H9 (cell line): ENCODE measurements at regions not wholly inside any gene's neighbourhood (a gene's known extent, or its start where the extent isn't known, plus 50 kb on each side); places are given as distances from the start of the nearest gene placed in this dataset.
"Not testable (repeated sequence)": the region's sequence is repeated elsewhere in the genome, so short reads cannot be mapped to it uniquely, and the experiment has no call there.

Experiments used
- DNase-seq: peaks from one replicate; pipeline ENCODE4 v3.0.0-alpha.2; 2017
- H2AFZ ChIP-seq: one replicate; pipeline ENCODE4 v1.6.1; 2013; ENCODE audit warnings: mild to moderate bottlenecking, low read length, control low read depth, moderate library complexity
- H2AK5ac ChIP-seq: 2 replicates; pipeline ENCODE4 v1.6.1; 2013; ENCODE audit warnings: low read length, control low read depth, mixed read lengths; ENCODE audit not compliant: insufficient read length
- H2BK120ac ChIP-seq: one replicate; pipeline ENCODE4 v1.6.1; 2013; ENCODE audit warnings: low read depth, mild to moderate bottlenecking, low read length, control low read depth, inconsistent platforms; ENCODE audit not compliant: poor library complexity, severe bottlenecking
- H2BK12ac ChIP-seq: 2 replicates; pipeline ENCODE4 v1.6.1; 2013; ENCODE audit warnings: low read length, control low read depth, mixed read lengths, low read depth; ENCODE audit not compliant: insufficient read length
- H2BK15ac ChIP-seq: 2 replicates; pipeline ENCODE4 v1.6.1; 2013; ENCODE audit warnings: low read depth, low read length, control low read depth
- H2BK20ac ChIP-seq: one replicate; pipeline ENCODE4 v1.6.1; 2013; ENCODE audit warnings: low read depth, mild to moderate bottlenecking, low read length, control low read depth, inconsistent platforms; ENCODE audit not compliant: poor library complexity, severe bottlenecking
- H2BK5ac ChIP-seq: 2 replicates; pipeline ENCODE4 v1.6.1; 2013; ENCODE audit warnings: low read length, control low read depth, mixed read lengths; ENCODE audit not compliant: insufficient read length
- H3K14ac ChIP-seq: 2 replicates; pipeline ENCODE4 v1.6.1; 2013; ENCODE audit warnings: low read length, control low read depth; ENCODE audit not compliant: insufficient read depth
- H3K18ac ChIP-seq: 2 replicates; pipeline ENCODE4 v1.6.1; 2013; ENCODE audit warnings: low read depth, mild to moderate bottlenecking, mixed read lengths, low read length, control low read depth; ENCODE audit not compliant: insufficient read length
- H3K23ac ChIP-seq: 2 replicates; pipeline ENCODE4 v1.6.1; 2013; ENCODE audit warnings: low read length, control low read depth, mixed read lengths, low read depth; ENCODE audit not compliant: insufficient read length
- H3K23me2 ChIP-seq: 2 replicates; pipeline ENCODE4 v1.6.1; 2013; ENCODE audit warnings: low read depth, mild to moderate bottlenecking, mixed read lengths, low read length, control low read depth; ENCODE audit not compliant: insufficient read length, poor library complexity, severe bottlenecking
- H3K27ac ChIP-seq: 2 replicates; pipeline ENCODE4 v1.5.1; 2013; ENCODE audit warnings: low read length, control low read depth, mixed read lengths, low read depth; ENCODE audit not compliant: insufficient read length
- H3K27me3 ChIP-seq: 2 replicates; pipeline ENCODE4 v1.6.1; 2013; ENCODE audit warnings: low read length, control low read depth, inconsistent platforms; ENCODE audit not compliant: insufficient read depth
- H3K4ac ChIP-seq: 2 replicates; pipeline ENCODE4 v1.6.1; 2013; ENCODE audit warnings: low read depth, mild to moderate bottlenecking, control low read depth, inconsistent platforms, low read length, moderate library complexity
- H3K4me1 ChIP-seq: 2 replicates; pipeline ENCODE4 v1.6.1; 2013; ENCODE audit warnings: low read length, control low read depth, inconsistent platforms; ENCODE audit not compliant: insufficient read depth
- H3K4me2 ChIP-seq: 2 replicates; pipeline ENCODE4 v1.6.1; 2013; ENCODE audit warnings: low read length, control low read depth, mixed read lengths; ENCODE audit not compliant: insufficient read length, insufficient read depth
- H3K56ac ChIP-seq: 2 replicates; pipeline ENCODE4 v1.6.1; 2013; ENCODE audit warnings: low read depth, mild to moderate bottlenecking, mixed read lengths, low read length, control low read depth; ENCODE audit not compliant: insufficient read length
- H3K79me1 ChIP-seq: 2 replicates; pipeline ENCODE4 v1.6.1; 2013; ENCODE audit warnings: low read depth, mild to moderate bottlenecking, moderate library complexity, low read length, control low read depth, inconsistent platforms; ENCODE audit not compliant: insufficient read depth, poor library complexity, severe bottlenecking
- H3K79me2 ChIP-seq: 2 replicates; pipeline ENCODE4 v1.6.1; 2013; ENCODE audit warnings: low read length, control low read depth, inconsistent platforms; ENCODE audit not compliant: insufficient read depth
- H3K9ac ChIP-seq: 2 replicates; pipeline ENCODE4 v1.6.1; 2013; ENCODE audit warnings: low read length, control low read depth, mixed read lengths; ENCODE audit not compliant: insufficient read length; ENCODE audit errors: extremely low read depth
- H3K9me3 ChIP-seq: one replicate; pipeline ENCODE4 v1.6.1; 2013; ENCODE audit warnings: low read depth, low read length, inconsistent platforms; ENCODE audit not compliant: control insufficient read depth
- H3T11ph ChIP-seq: one replicate; pipeline ENCODE4 v1.6.1; 2013; ENCODE audit warnings: mild to moderate bottlenecking, low read length, control low read depth, inconsistent platforms
- H4K20me1 ChIP-seq: one replicate; pipeline ENCODE4 v1.6.1; 2013; ENCODE audit not compliant: control insufficient read depth, insufficient read length, insufficient read depth
- H4K5ac ChIP-seq: 2 replicates; pipeline ENCODE4 v1.6.1; 2013; ENCODE audit warnings: low read depth, mild to moderate bottlenecking, mixed read lengths, low read length, control low read depth; ENCODE audit not compliant: insufficient read length
- H4K8ac ChIP-seq: replicated peaks from 2 replicates; pipeline ENCODE4 v1.6.1; 2013; ENCODE audit warnings: low read length, control low read depth, mixed read lengths, low read depth; ENCODE audit not compliant: insufficient read length
- H4K91ac ChIP-seq: 2 replicates; pipeline ENCODE4 v1.6.1; 2013; ENCODE audit warnings: low read depth, mild to moderate bottlenecking, moderate library complexity, mixed read lengths, low read length, control low read depth; ENCODE audit not compliant: insufficient read length
- H3K27ac Mint-ChIP-seq, 3 experiments: 2 replicates in 2 of 3; 3 replicates in 1 of 3; pipeline ENCODE4 v1.8.0; 2020 to 2021; ENCODE audit warnings: mixed read lengths in 3 of 3, mild to moderate bottlenecking in 1 of 3, moderate library complexity in 1 of 3
- H3K27me3 Mint-ChIP-seq: 2 replicates; pipeline ENCODE4 v1.8.0; 2021; ENCODE audit warnings: low read depth, mild to moderate bottlenecking, moderate library complexity, mixed read lengths
- H3K36me3 Mint-ChIP-seq, 3 experiments: 2 replicates in 2 of 3; 3 replicates in 1 of 3; pipeline ENCODE4 v1.8.0; 2020 to 2021; ENCODE audit warnings: low read depth in 3 of 3, mixed read lengths in 3 of 3; ENCODE audit not compliant: insufficient read depth in 1 of 3
- H3K4me1 Mint-ChIP-seq, 2 experiments: 2 replicates each; pipeline ENCODE4 v1.8.0; 2020; ENCODE audit warnings: mixed read lengths in 2 of 2
- H3K4me3 Mint-ChIP-seq, 2 experiments: 2 replicates in 1 of 2; 3 replicates in 1 of 2; pipeline ENCODE4 v1.8.0; 2020 to 2021; ENCODE audit warnings: mild to moderate bottlenecking in 2 of 2, mixed read lengths in 2 of 2, moderate library complexity in 1 of 2
- H3K9me3 Mint-ChIP-seq, 2 experiments: 2 replicates in 1 of 2; 3 replicates in 1 of 2; pipeline ENCODE4 v1.8.0; 2020; ENCODE audit warnings: mild to moderate bottlenecking in 2 of 2, mixed read lengths in 2 of 2, moderate library complexity in 1 of 2
- CTCF ChIP-seq: fragments of 200-600 bp; sonication (generic); conservative IDR thresholded peaks from 3 replicates; pipeline ENCODE4 v1.8.0; 2021; ENCODE audit warnings: antibody characterized with exemption, mild to moderate bottlenecking
- WGBS: extraction: QIAGEN DNeasy Blood & Tissue Kit; methylation state at CpG from one replicate; pipeline ENCODE4 v1.1.7; 2013; ENCODE audit warnings: missing lambda C conversion rate, low lambda C conversion rate, mixed read lengths; ENCODE audit not compliant: insufficient read length; ENCODE audit errors: extremely low coverage; 5-methylcytosine and 5-hydroxymethylcytosine counted together

GRCh38 chr4:170446782-170447181 lies 357.0 kb upstream of the AADAT start:
- H3T11ph ChIP-seq = no peak overlapping the region
- no peaks in the 10 kb centered on the region; the same call in 1 of the 2 replicates for H3K27me3 Mint-ChIP-seq

GRCh38 chr4:170441146-170441545 lies 351.4 kb upstream of the AADAT start:
- H3K4me1 Mint-ChIP-seq, H3K23ac ChIP-seq, H3K4me1 ChIP-seq, H3K9me3 ChIP-seq, DNase-seq, H3K18ac ChIP-seq, H3K27me3 Mint-ChIP-seq, H3K56ac ChIP-seq, H4K8ac ChIP-seq, H3T11ph ChIP-seq, H3K4ac ChIP-seq, H3K9me3 Mint-ChIP-seq, H3K23me2 ChIP-seq, H2BK20ac ChIP-seq, H3K79me2 ChIP-seq, H3K4me3 Mint-ChIP-seq, H4K5ac ChIP-seq, H3K27me3 ChIP-seq, H2BK15ac ChIP-seq, H3K4me2 ChIP-seq, H2BK12ac ChIP-seq, H3K36me3 Mint-ChIP-seq, H3K14ac ChIP-seq, H3K27ac ChIP-seq, H2AK5ac ChIP-seq, H3K27ac Mint-ChIP-seq, H4K20me1 ChIP-seq, H2BK120ac ChIP-seq, H4K91ac ChIP-seq, H2BK5ac ChIP-seq, H3K79me1 ChIP-seq, H3K9ac ChIP-seq: not testable (repeated sequence)
- peak overlapping the region; percentile 23 for H2AFZ ChIP-seq
- WGBS = no CpG with 5 or more reads among the region's 2 CpGs

More at GRCh38 chr4:170446782-170447181, 357.0 kb upstream of the AADAT start:
- no peak overlapping the region for H3K4me3 Mint-ChIP-seq
- H2BK12ac ChIP-seq = no peak overlapping the region
- no peaks in the 10 kb centered on the region for H3K27me3 ChIP-seq
- H2BK15ac ChIP-seq = no peak overlapping the region
- H4K91ac ChIP-seq = no peak overlapping the region
- DNase-seq = no peak
- H4K8ac ChIP-seq = no peak overlapping the region
- no peak overlapping the region for H3K14ac ChIP-seq
- H3K9ac ChIP-seq = no peak overlapping the region
- no peak overlapping the region for H3K56ac ChIP-seq
- H3K79me1 ChIP-seq = no peaks in the 10 kb centered on the region
- no peak overlapping the region for H3K4me2 ChIP-seq
- no peak overlapping the region for H2AFZ ChIP-seq
- no peaks in the 10 kb centered on the region for H3K4me1 Mint-ChIP-seq
- no peak overlapping the region for H2AK5ac ChIP-seq
- no peaks in the 10 kb centered on the region for H4K20me1 ChIP-seq
- H3K9me3 ChIP-seq = no peaks in the 10 kb centered on the region
- H3K79me2 ChIP-seq = no peaks in the 10 kb centered on the region
- no peak overlapping the region for H3K27ac ChIP-seq
- no peaks in the 10 kb centered on the region for H3K23me2 ChIP-seq
- no peak overlapping the region for H3K23ac ChIP-seq
- no peak overlapping the region for H2BK20ac ChIP-seq
- H3K36me3 Mint-ChIP-seq = no peaks in the 10 kb centered on the region
- H3K27ac Mint-ChIP-seq = no peak overlapping the region
- no peak overlapping the region for H2BK5ac ChIP-seq
- WGBS = no CpG with 5 or more reads among the region's 3 CpGs
- no peak overlapping the region for H4K5ac ChIP-seq
- no peaks in the 10 kb centered on the region for H3K4me1 ChIP-seq
- H3K18ac ChIP-seq = no peak overlapping the region
- no peak overlapping the region for H3K4ac ChIP-seq
- no peak overlapping the region for H2BK120ac ChIP-seq
- no peaks in the 10 kb centered on the region for H3K9me3 Mint-ChIP-seq
- TF ChIP-seq CTCF = no peak
